Sigmoid colon (tissue), 3 donors: ENCODE measurements at regions not wholly inside any gene's neighbourhood (a gene's known extent, or its start where the extent isn't known, plus 50 kb on each side); places are given as distances from the start of the nearest gene placed in this dataset.

ENCODE experiments used
- POLR2A ChIP-seq, 2 donors: fragments of 450-650 bp; IDR thresholded peaks; one replicate each; pipeline ENCODE4 v1.6.1; 2016; ENCODE audit warnings: antibody characterized with exemption in 2 of 2, mild to moderate bottlenecking in 2 of 2, moderate library complexity in 2 of 2
- TF ChIP-seq, protein P1 (sequence below), 4 experiments: fragments of 450-650 bp in 3 of 4; fragments of 200-600 bp in 1 of 4; IDR thresholded peaks; one replicate each; pipeline ENCODE4 v1.5.1; 2016 to 2019; ENCODE audit warnings: antibody characterized with exemption in 4 of 4, mild to moderate bottlenecking in 3 of 4, moderate library complexity in 2 of 4

DNA sequence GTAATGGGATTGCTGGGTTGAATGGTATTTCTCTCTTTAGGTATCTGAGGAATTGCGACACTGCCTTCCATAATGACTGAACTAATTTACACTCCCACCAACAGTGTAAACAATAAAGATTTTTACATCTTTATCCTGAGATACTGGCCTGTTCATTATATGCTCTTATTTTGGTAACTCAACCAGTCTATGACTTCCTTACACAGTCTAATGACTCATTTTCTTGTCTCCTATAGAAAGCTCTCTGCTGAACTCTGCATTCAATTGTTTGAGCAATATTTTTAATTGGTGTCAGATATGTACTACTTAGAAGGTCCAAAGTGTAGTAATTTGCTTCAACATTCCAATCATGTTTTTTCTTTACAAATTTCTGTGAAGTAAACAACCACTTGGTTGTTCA lies 1351.8 kb downstream of the FSCB start:
- no peak for TF ChIP-seq POLR2A (IDR thresholded peaks at IDR 0.05)
- TF ChIP-seq, protein P1, sequence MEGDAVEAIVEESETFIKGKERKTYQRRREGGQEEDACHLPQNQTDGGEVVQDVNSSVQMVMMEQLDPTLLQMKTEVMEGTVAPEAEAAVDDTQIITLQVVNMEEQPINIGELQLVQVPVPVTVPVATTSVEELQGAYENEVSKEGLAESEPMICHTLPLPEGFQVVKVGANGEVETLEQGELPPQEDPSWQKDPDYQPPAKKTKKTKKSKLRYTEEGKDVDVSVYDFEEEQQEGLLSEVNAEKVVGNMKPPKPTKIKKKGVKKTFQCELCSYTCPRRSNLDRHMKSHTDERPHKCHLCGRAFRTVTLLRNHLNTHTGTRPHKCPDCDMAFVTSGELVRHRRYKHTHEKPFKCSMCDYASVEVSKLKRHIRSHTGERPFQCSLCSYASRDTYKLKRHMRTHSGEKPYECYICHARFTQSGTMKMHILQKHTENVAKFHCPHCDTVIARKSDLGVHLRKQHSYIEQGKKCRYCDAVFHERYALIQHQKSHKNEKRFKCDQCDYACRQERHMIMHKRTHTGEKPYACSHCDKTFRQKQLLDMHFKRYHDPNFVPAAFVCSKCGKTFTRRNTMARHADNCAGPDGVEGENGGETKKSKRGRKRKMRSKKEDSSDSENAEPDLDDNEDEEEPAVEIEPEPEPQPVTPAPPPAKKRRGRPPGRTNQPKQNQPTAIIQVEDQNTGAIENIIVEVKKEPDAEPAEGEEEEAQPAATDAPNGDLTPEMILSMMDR (IDR thresholded peaks at IDR 0.05): no peak
